DOHH2 (cell line): ENCODE measurements at regions not wholly inside any gene's neighbourhood (a gene's known extent, or its start where the extent isn't known, plus 50 kb on each side); places are given as distances from the start of the nearest gene placed in this dataset.

Experiments used
- CTCF ChIP-seq: fragments of 200-600 bp; sonication (generic); IDR thresholded peaks from one replicate; pipeline ENCODE4 v1.5.1; 2014; ENCODE audit warnings: antibody characterized with exemption, mild to moderate bottlenecking, low read depth, low read length; ENCODE audit not compliant: poor library complexity, severe bottlenecking
- EZH2phosphoT487 ChIP-seq: fragments of 200-600 bp; sonication (generic); IDR thresholded peaks from 2 replicates; pipeline ENCODE4 v1.6.1; 2017; ENCODE audit warnings: borderline replicate concordance, mild to moderate bottlenecking, antibody characterized with exemption, low read length, moderate library complexity, mixed read lengths

DNA sequence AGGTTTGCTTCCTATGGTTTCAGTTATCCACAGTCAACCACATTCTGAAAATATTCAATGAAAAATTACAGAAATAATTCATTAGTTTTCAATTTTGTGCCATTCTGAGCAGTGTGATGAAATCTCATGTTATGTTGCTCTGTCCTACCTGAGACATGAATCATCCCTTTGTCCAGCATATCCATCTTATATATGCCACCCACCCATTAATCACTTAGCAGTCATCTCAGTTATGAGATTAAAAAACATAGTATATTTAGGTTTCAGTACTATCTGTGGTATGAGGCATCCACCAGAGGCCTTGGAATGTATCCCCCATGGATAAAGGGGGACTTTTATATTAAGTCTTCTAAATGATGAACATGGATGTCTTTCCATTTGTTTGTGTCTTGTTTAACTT lies 64.7 kb upstream of the PROK2 start:
- TF ChIP-seq CTCF (no peak), EZH2phosphoT487 (no peak)
